Stimulated activated CD4-positive, alpha-beta T cell treated with anti-CD3 and anti-CD28 coated beads, Interleukin-12 subunit alpha, Interleukin-12 subunit beta, amount 100 ng/mL, for 24 hours (primary cell): ENCODE measurements at regions not wholly inside any gene's neighbourhood (a gene's known extent, or its start where the extent isn't known, plus 50 kb on each side); places are given as distances from the start of the nearest gene placed in this dataset.
"Not testable (repeated sequence)": the region's sequence is repeated elsewhere in the genome, so short reads cannot be mapped to it uniquely, and the experiment has no call there.

Experiments
- DNase-seq, 2 experiments: peaks; one replicate each; pipeline ENCODE4 v3.0.0-alpha.2; 2020; ENCODE audit warnings: low read depth in 2 of 2

GRCh38 chr14:27587103-27587502, 989.3 kb upstream of the NOVA1 start:
- DNase-seq = no peak

GRCh38 chr14:27605282-27605681, 1007.4 kb upstream of the NOVA1 start:
- no peak for DNase-seq

GRCh38 chr14:27608377-27608776, 1010.5 kb upstream of the NOVA1 start:
- no peak for DNase-seq

GRCh38 chr14:27612121-27612520, 1014.3 kb upstream of the NOVA1 start:
- no peak for DNase-seq

- no peak for DNase-seq
Observed at GRCh38 chr14:27613102-27613501, 1015.3 kb upstream of the NOVA1 start.

GRCh38 chr14:27623782-27624181, 1025.9 kb upstream of the NOVA1 start:
- DNase-seq = no peak

- DNase-seq = no peak
Observed at GRCh38 chr14:27634056-27634970, 1036.5 kb upstream of the NOVA1 start.

- not testable (repeated sequence) for DNase-seq
Observed at GRCh38 chr14:27640688-27641087, 1042.9 kb upstream of the NOVA1 start.

- no peak for DNase-seq
Observed at GRCh38 chr14:27642251-27642866, 1044.5 kb upstream of the NOVA1 start.

GRCh38 chr14:27660683-27661082, 1062.8 kb upstream of the NOVA1 start:
- DNase-seq = no peak

- DNase-seq = no peak
Observed at GRCh38 chr14:27668531-27668930, 1070.7 kb upstream of the NOVA1 start.

GRCh38 chr14:27672047-27672446, 1074.2 kb upstream of the NOVA1 start:
- DNase-seq = no peak

- DNase-seq = not testable (repeated sequence)
Observed at GRCh38 chr14:27672811-27673737, 1075.2 kb upstream of the NOVA1 start.

GRCh38 chr14:27686137-27686536, 1080.5 kb upstream of the FOXG1 start:
- DNase-seq = no peak

GRCh38 chr14:27688841-27689444, 1077.6 kb upstream of the FOXG1 start:
- DNase-seq = no peak

GRCh38 chr14:27712364-27712763, 1054.2 kb upstream of the FOXG1 start:
- no peak for DNase-seq

GRCh38 chr14:27715561-27715960, 1051.0 kb upstream of the FOXG1 start:
- DNase-seq = no peak

- no peak for DNase-seq
Observed at GRCh38 chr14:27721760-27722159, 1044.8 kb upstream of the FOXG1 start.

GRCh38 chr14:27725482-27725881, 1041.1 kb upstream of the FOXG1 start:
- no peak for DNase-seq

GRCh38 chr14:27727251-27727770, 1039.3 kb upstream of the FOXG1 start:
- DNase-seq = no peak

GRCh38 chr14:27730204-27730603, 1036.4 kb upstream of the FOXG1 start:
- no peak for DNase-seq
